ENCODE measurements at regions not wholly inside any gene's neighbourhood (a gene's known extent, or its start where the extent isn't known, plus 50 kb on each side); places are given as distances from the start of the nearest gene placed in this dataset.

DNA sequence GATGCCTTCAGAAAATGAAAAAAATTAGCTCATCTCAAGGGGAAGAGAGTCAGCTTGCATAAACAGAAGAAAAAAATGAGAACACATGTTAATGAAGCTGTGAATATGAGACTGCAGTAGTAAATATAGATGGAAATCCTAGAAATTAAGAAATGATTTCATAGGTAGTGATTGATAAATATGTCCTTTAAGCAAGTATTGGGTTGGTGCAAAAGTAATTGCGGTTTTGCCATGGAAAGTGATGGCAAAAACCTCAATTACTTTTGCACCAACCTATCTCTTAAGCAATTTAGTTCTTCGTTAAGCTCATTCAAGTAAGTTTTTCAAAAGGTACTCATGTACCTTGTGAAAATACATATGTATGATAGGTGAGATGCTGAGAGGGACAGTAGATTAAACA lies 400.9 kb downstream of the SH2D1A start:
- no peak for DNase-seq (ENCODE audit: low read depth in 1 of 2, low spot score in 1 of 2)
- H3K4me3 ChIP-seq (replicated peaks; ENCODE audit: insufficient read depth, low read length): no peak overlapping the region
- TF ChIP-seq GABPA (IDR thresholded peaks at IDR 0.05; ENCODE audit: low read depth): no peak
- no peak for TF ChIP-seq SPI1 (IDR thresholded peaks at IDR 0.05; ENCODE audit: borderline replicate concordance, low read depth)
- TF ChIP-seq POLR2AphosphoS5 (IDR thresholded peaks at IDR 0.05; ENCODE audit: low read depth): no peak
- TF ChIP-seq, protein P1, sequence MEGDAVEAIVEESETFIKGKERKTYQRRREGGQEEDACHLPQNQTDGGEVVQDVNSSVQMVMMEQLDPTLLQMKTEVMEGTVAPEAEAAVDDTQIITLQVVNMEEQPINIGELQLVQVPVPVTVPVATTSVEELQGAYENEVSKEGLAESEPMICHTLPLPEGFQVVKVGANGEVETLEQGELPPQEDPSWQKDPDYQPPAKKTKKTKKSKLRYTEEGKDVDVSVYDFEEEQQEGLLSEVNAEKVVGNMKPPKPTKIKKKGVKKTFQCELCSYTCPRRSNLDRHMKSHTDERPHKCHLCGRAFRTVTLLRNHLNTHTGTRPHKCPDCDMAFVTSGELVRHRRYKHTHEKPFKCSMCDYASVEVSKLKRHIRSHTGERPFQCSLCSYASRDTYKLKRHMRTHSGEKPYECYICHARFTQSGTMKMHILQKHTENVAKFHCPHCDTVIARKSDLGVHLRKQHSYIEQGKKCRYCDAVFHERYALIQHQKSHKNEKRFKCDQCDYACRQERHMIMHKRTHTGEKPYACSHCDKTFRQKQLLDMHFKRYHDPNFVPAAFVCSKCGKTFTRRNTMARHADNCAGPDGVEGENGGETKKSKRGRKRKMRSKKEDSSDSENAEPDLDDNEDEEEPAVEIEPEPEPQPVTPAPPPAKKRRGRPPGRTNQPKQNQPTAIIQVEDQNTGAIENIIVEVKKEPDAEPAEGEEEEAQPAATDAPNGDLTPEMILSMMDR (IDR thresholded peaks at IDR 0.05; ENCODE audit: insufficient read depth, low read length): no peak
- no peak for TF ChIP-seq REST (IDR thresholded peaks at IDR 0.05; ENCODE audit: insufficient replicate concordance, low read depth)
- no peak overlapping the region for H3K27ac ChIP-seq (replicated peaks)
- H3K27me3 ChIP-seq (ENCODE audit: insufficient read depth, poor library complexity, severe bottlenecking): no peaks in the 10 kb centered on the region

DNA sequence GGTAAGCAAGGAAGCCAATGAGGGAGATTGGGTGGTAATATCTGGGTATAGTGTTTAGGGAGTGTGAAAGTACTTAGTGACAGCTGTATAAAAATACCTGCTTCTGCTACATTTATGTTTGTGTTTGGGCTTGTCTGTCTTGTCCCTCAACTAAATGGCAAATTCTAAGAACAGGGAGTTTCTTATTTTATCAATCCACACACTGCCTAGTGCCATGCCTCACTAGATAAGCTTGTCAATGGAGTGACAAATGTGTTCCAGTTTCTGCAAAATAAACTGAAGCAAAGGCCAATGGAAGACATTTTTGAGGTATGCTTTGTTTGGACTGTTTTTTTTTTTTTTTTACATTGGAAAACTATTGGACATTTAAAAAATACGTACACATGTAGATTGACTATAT lies 418.0 kb downstream of the SH2D1A start:
- DNase-seq (ENCODE audit: low read depth in 1 of 2, low spot score in 1 of 2): no peak
- Histone ChIP-seq H3K4me3 (replicated peaks; ENCODE audit: insufficient read depth, low read length) (no peak overlapping the region), H3K27me3 (ENCODE audit: insufficient read depth, poor library complexity, severe bottlenecking) (no peaks in the 10 kb centered on the region), H3K27ac (replicated peaks) (no peak overlapping the region)
- TF ChIP-seq POLR2AphosphoS5 (IDR thresholded peaks at IDR 0.05; ENCODE audit: low read depth) (no peak), GABPA (IDR thresholded peaks at IDR 0.05; ENCODE audit: low read depth) (no peak), REST (IDR thresholded peaks at IDR 0.05; ENCODE audit: insufficient replicate concordance, low read depth) (no peak), SPI1 (IDR thresholded peaks at IDR 0.05; ENCODE audit: borderline replicate concordance, low read depth) (no peak)
- TF ChIP-seq, protein P1 (IDR thresholded peaks at IDR 0.05; ENCODE audit: insufficient read depth, low read length): no peak

DNA sequence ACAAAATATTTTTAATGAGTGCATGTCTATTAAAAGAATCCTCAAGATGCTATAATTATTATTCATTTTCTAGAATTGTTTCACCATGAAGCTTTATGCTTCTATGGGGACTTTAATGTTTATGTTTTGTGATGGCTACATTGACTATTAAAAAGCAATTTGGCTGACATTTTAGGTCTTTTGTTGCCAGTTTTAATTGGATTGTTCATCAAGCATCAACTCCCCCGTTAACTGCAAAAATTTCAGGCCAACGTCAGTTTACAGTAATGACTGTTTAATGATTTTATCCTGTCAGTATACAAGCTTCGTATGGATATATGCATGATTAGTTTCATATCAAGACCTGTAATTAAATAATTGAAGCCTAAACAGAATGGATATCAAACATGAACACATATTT lies 422.8 kb downstream of the SH2D1A start:
- Histone ChIP-seq H3K27ac (replicated peaks) (no peak overlapping the region), H3K27me3 (ENCODE audit: insufficient read depth, poor library complexity, severe bottlenecking) (no peaks in the 10 kb centered on the region), H3K4me3 (replicated peaks; ENCODE audit: insufficient read depth, low read length) (no peak overlapping the region)
- no peak for DNase-seq (ENCODE audit: low read depth in 1 of 2, low spot score in 1 of 2)
- TF ChIP-seq SPI1 (IDR thresholded peaks at IDR 0.05; ENCODE audit: borderline replicate concordance, low read depth): no peak
- no peak for TF ChIP-seq REST (IDR thresholded peaks at IDR 0.05; ENCODE audit: insufficient replicate concordance, low read depth)
- TF ChIP-seq POLR2AphosphoS5 (IDR thresholded peaks at IDR 0.05; ENCODE audit: low read depth): no peak

DNA sequence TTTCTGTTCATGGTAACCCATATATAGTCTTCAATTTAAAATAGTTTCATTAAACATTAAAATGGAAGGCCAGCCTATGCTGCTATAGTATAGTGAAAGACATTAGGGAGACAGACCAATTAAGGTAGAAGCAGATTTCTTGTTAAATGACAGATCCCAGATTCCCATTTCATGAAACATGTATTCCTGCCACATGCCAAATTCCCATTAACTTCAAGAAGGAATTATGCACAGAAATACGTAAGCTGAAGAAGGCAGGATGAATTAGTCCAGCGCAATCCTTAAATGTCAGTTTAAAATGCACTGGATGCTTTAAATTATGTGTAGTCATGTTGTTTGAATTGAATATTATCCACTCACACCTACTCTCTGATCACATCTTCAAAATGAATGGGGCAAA lies 424.9 kb downstream of the SH2D1A start:
- DNase-seq (ENCODE audit: low read depth in 1 of 2, low spot score in 1 of 2): no peak
- no peak overlapping the region for H3K27ac ChIP-seq (replicated peaks)
- no peaks in the 10 kb centered on the region for H3K27me3 ChIP-seq (ENCODE audit: insufficient read depth, poor library complexity, severe bottlenecking)
- no peak for TF ChIP-seq SPI1 (IDR thresholded peaks at IDR 0.05; ENCODE audit: borderline replicate concordance, low read depth)
- TF ChIP-seq REST (IDR thresholded peaks at IDR 0.05; ENCODE audit: insufficient replicate concordance, low read depth): no peak
- TF ChIP-seq, protein P1 (IDR thresholded peaks at IDR 0.05; ENCODE audit: insufficient read depth, low read length): no peak
- no peak for TF ChIP-seq POLR2AphosphoS5 (IDR thresholded peaks at IDR 0.05; ENCODE audit: low read depth)
- TF ChIP-seq GABPA (IDR thresholded peaks at IDR 0.05; ENCODE audit: low read depth): no peak
- no peak overlapping the region for H3K4me3 ChIP-seq (replicated peaks; ENCODE audit: insufficient read depth, low read length)

All from HL-60 (cell line).